Hematopoietic multipotent progenitor cell treated with erythropoietin and hydrocortisone succinate and interleukin-3 and kit ligand, for 6 days (in vitro differentiated cells): ENCODE measurements at regions not wholly inside any gene's neighbourhood (a gene's known extent, or its start where the extent isn't known, plus 50 kb on each side); places are given as distances from the start of the nearest gene placed in this dataset.
A peak's percentile ranks its signal among the peaks of the same experiment; 100 is the strongest.

Experiments used
- DNase-seq: peaks from one replicate; pipeline ENCODE4 v3.0.0-alpha.2; 2015

- DNase-seq = no peak
Observed at GRCh38 chr16:72256398-72257066, 84.6 kb upstream of the PMFBP1 start.

- DNase-seq = no peak
Observed at GRCh38 chr16:72255786-72256185, 83.8 kb upstream of the PMFBP1 start.

- no peak for DNase-seq
Observed at GRCh38 chr16:72247821-72248253, 75.9 kb upstream of the PMFBP1 start.

GRCh38 chr16:72246423-72246822, 74.5 kb upstream of the PMFBP1 start:
- no peak for DNase-seq

DNA sequence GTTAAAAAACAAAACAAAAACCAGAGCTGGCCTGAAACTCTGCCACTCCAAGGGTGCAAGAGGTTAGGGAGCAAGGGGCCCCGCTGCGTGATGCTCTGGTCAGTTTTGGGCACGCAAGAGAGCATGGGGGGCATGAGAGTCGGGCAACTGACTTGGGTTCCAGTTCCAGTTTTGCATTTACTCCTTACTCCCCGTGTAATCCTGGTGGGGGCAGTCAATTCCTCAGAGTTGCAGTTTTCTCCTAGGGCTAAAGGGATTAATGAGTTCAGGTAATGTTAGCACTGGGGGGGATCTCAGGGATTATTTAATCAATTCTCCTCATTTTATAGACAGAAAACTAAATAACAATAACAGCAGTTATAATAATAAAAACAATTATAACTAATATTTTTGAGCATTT, 72.9 kb upstream of the PMFBP1 start:
- DNase-seq = no peak

DNA sequence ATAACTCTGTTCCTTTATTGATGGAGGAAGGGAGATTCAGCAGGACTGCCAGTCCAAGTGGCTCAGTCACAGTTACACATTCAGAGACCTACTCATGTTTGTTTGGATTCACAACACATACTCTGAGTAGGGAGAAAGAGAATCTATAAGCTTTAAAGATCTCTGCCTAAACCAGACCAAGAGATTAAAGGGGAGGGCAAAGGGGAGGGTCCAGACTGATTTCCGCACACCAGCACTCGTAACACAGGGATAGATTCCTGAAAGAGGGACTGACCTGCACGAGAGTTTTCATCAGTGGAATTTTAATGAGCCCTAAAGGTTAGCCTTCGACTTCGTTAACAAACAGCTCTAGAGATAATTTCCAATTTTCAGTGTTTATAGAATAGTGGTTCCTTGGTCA, 71.7 kb upstream of the PMFBP1 start:
- no peak for DNase-seq

DNA sequence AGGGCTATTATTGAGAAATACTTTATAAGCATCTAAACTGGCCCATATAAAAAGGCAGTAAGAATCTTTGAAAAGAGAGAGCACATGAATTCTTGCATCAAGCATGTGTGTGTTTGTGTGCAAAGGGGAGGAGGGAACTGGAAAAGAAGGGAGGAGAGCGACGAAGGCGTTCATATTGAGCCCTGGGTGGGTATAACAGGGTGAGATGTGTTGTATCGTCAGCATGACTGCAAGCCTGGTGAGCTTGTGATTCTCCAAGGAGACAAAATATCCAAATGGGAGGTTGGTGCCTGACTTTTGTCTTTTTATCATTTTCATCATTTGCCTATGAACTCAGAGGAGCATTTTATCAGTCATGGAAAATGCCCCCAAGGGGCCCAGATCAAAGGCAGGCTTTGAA, 70.8 kb upstream of the PMFBP1 start:
- no peak for DNase-seq

DNA sequence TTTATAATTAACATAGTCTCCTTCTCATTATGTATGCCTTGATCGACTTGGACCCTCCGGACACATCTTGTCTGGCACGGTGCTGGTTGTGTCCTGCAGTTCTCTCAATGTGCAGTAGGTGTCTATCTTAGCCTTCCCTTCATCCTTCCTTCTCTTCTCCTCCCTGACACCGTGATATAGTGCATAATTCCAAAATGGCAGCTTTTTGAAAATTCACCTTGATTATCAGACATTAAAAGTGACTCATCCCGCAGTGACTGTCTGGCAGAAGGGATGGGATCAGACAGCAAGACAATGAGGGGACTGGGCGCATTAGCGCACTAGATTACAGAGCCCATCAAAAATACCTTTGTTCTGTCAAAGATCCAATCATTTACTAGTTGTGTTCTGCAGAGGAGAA, 70.0 kb upstream of the PMFBP1 start:
- peak; percentile 62 for DNase-seq

DNA sequence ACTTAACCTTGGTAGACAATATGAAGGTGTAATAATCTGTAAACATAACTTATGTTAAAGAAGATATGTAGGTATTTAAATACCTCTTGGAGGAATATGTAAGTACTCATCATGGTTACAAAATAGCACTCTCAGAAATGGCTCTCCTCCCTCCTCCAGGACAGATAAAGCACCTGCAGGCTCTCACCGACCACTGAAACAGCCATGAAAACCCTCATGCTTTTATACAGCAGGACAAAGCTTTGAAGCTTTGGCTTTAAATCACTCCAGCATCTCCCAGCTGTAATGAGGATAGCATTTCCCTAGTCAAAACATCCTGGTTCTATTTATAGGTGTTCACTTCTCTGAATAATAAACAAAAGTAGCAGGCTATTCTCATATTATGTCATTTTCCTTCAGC, 69.1 kb upstream of the PMFBP1 start:
- no peak for DNase-seq

GRCh38 chr16:72240466-72240865, 68.5 kb upstream of the PMFBP1 start:
- DNase-seq = no peak

- DNase-seq = no peak
Observed at GRCh38 chr16:72236866-72237265, 64.9 kb upstream of the PMFBP1 start.

DNA sequence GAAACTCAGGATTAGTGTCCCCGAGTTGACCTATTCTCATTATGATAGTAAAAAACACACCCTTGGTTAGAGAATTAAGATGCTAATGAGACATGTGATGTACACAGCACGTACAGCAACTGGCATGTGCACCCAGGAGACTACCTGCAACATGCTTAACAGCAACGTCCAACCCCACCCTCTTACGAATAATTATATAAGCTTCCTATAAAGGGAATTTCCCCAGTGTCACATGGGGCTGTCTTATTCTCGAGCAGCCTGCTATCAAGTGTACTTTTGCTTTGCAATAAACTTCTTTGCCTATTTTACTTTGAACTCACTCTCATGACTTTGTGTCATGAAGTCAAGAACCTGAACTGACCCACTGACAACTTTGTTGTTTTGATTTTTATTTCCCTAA, 62.4 kb upstream of the PMFBP1 start:
- no peak for DNase-seq

- DNase-seq = no peak
Observed at GRCh38 chr16:72228014-72228413, 56.1 kb upstream of the PMFBP1 start.

DNA sequence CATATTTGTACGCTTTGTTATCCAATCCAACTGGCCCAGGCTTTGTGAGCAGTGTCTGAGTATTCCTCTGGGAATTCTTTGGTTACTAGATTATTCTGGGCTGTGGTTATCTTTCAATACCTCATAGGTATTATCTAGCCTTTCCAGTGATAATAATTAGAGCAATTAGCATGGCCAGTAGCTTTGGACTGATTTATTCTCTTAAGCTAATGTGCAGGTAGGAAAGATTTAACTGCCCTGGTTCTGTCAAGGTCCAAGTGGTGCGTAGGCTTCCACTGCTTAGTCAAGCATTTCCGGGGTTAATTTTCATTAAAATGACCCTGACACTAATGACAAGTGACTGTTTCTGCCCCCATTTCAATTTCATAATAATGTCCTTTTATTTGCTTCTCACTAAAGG, 54.2 kb upstream of the PMFBP1 start:
- DNase-seq = no peak

- no peak for DNase-seq
Observed at GRCh38 chr16:72224260-72224768, 52.4 kb upstream of the PMFBP1 start.

GRCh38 chr16:72222503-72222902, 50.5 kb upstream of the PMFBP1 start:
- DNase-seq = no peak
